Adrenal gland (tissue), 9 donors: ENCODE measurements at regions not wholly inside any gene's neighbourhood (a gene's known extent, or its start where the extent isn't known, plus 50 kb on each side); places are given as distances from the start of the nearest gene placed in this dataset.

Experiments
- DNase-seq, 7 donors: peaks; one replicate each; pipeline ENCODE4 v3.0.0-alpha.2; 2019 to 2020
- H3K27ac ChIP-seq, 5 donors: fragments of 200-600 bp; sonication (generic) in 4 of 5; 1 replicate in 3 of 5; 2 replicates in 2 of 5; pipeline versions ENCODE4 v1.5.1 to v1.8.0; 2016 to 2020; ENCODE audit warnings: mild to moderate bottlenecking in 1 of 5
- H3K27me3 ChIP-seq: fragments of 200-600 bp; 2 replicates; pipeline ENCODE4 v1.8.0; 2021
- H3K36me3 ChIP-seq, 2 donors: fragments of 200-600 bp; replicated peaks in 1 of 2; 1 replicate in 1 of 2; 2 replicates in 1 of 2; pipeline versions ENCODE4 v1.5.1 to v1.8.0; 2018 to 2022
- H3K4me1 ChIP-seq, 2 donors: fragments of 200-600 bp; replicated peaks in 1 of 2; 1 replicate in 1 of 2; 2 replicates in 1 of 2; pipeline versions ENCODE4 v1.5.1 to v1.8.0; 2018 to 2021
- H3K4me3 ChIP-seq, 4 donors: fragments of 200-600 bp; sonication (generic) in 3 of 4; one replicate each; pipeline ENCODE4 v1.5.1; 2016 to 2018
- H3K9me3 ChIP-seq, 3 donors: fragments of 200-600 bp; sonication (generic) in 1 of 3; replicated peaks in 1 of 3; 1 replicate in 2 of 3; 2 replicates in 1 of 3; pipeline versions ENCODE4 v1.5.1 to v1.8.0; 2016 to 2021
- CTCF ChIP-seq, 6 experiments: fragments of 450-650 bp in 4 of 6; fragments of 200-600 bp in 2 of 6; sonication (generic) in 1 of 6; IDR thresholded peaks; 1 replicate in 5 of 6; 2 replicates in 1 of 6; pipeline versions ENCODE4 v1.5.1 to v1.8.0; 2016 to 2021; ENCODE audit warnings: antibody characterized with exemption in 6 of 6, mild to moderate bottlenecking in 2 of 6, moderate library complexity in 1 of 6
- POLR2A ChIP-seq, 2 donors: fragments of 450-650 bp; IDR thresholded peaks; one replicate each; pipeline ENCODE4 v1.6.1; 2017; ENCODE audit warnings: antibody characterized with exemption in 2 of 2, mild to moderate bottlenecking in 2 of 2, moderate library complexity in 1 of 2
- WGBS, 4 donors: extraction: QIAGEN DNeasy Blood & Tissue Kit in 2 of 4; methylation state at CpG; one replicate each; pipeline versions ENCODE4 v1.1.5 to v1.1.7; 2013 to 2017; 5-methylcytosine and 5-hydroxymethylcytosine counted together
- intact Hi-C, 2 donors: fragments of 100-400 bp; cut with DNase I; formaldehyde crosslinking; loops; one replicate each; pipeline versions ENCODE4 v1.14.1 to v1.15.0; 2022 to 2023
- donor health status: healthy with polysubstance abuse.
- donor health status: Bipolar disorder and iron deficiency.
- donor health status: DM: yes; HTN: yes; CAD: no.
- donor health status: DM: no; HTN: no; CAD: no.
- donor health status: DM: no; HTN: no; CAD: no.

- no peak for DNase-seq
- 74 to 84% (median 77%) methylated on average over 4 of the region's 4 CpGs for WGBS, 4 donors
- TF ChIP-seq POLR2A (IDR thresholded peaks at IDR 0.05) (no peak), CTCF (IDR thresholded peaks at IDR 0.05) (no peak)
- Histone ChIP-seq H3K9me3 (no peaks in the 10 kb centered on the region), H3K27ac (no peak overlapping the region), H3K4me1 (peaks cover 0 to 10% of the 10 kb centered on the region in 2 donors), H3K4me3 (no peak overlapping the region), H3K27me3 (peaks cover 18% of the 10 kb centered on the region), H3K36me3 (no peaks in the 10 kb centered on the region)
- intact Hi-C loops = no loop called here
Observed at GRCh38 chr2:6777626-6778025, 88.1 kb downstream of the CMPK2 start.

GRCh38 chr2:6780765-6781274 is 84.9 kb downstream of the CMPK2 start:
- peak; percentile 29 to 87 (median 50) for DNase-seq
- no peaks in the 10 kb centered on the region for H3K9me3 ChIP-seq
- H3K36me3 ChIP-seq = no peaks in the 10 kb centered on the region
- whole genome bisulfite sequencing, 4 donors = 21 to 30% (median 26%) methylated on average over 5 to 8 of the region's 8 CpGs
- TF ChIP-seq CTCF (IDR thresholded peaks at IDR 0.05) (no peak), POLR2A (IDR thresholded peaks at IDR 0.05) (no peak)
- no peaks in the 10 kb centered on the region for H3K27me3 ChIP-seq
- no peak overlapping the region for H3K4me3 ChIP-seq
- intact Hi-C loops = no loop called here
- H3K4me1 ChIP-seq = peaks cover 0 to 3% of the 10 kb centered on the region in 2 donors
- H3K27ac ChIP-seq = no peak overlapping the region

- H3K36me3 ChIP-seq = no peaks in the 10 kb centered on the region
- TF ChIP-seq POLR2A (IDR thresholded peaks at IDR 0.05) (no peak), CTCF (IDR thresholded peaks at IDR 0.05) (no peak)
- no peaks in the 10 kb centered on the region for H3K27me3 ChIP-seq
- intact Hi-C loops = no loop called here
- 80 to 84% (median 83%) methylated on average over 15 to 16 of the region's 16 CpGs for WGBS, 4 donors
- H3K27ac ChIP-seq = no peak overlapping the region
- no peak for DNase-seq
- peaks cover 0 to 3% of the 10 kb centered on the region in 2 donors for H3K4me1 ChIP-seq
- H3K9me3 ChIP-seq = no peaks in the 10 kb centered on the region
- H3K4me3 ChIP-seq = no peak overlapping the region
Observed at GRCh38 chr2:6782517-6783237, 83.0 kb downstream of the CMPK2 start.

GRCh38 chr2:6783238-6783614 is 82.5 kb downstream of the CMPK2 start:
- 44 to 63% (median 59%) methylated on average over 6 of the region's 6 CpGs for WGBS, 4 donors
- H3K36me3 ChIP-seq = no peaks in the 10 kb centered on the region
- intact Hi-C loops = no loop called here
- no peak for DNase-seq
- no peaks in the 10 kb centered on the region for H3K9me3 ChIP-seq
- peaks cover 0 to 3% of the 10 kb centered on the region in 2 donors for H3K4me1 ChIP-seq
- H3K4me3 ChIP-seq = no peak overlapping the region
- H3K27me3 ChIP-seq = no peaks in the 10 kb centered on the region
- H3K27ac ChIP-seq = no peak overlapping the region
- TF ChIP-seq POLR2A (IDR thresholded peaks at IDR 0.05) (no peak), CTCF (IDR thresholded peaks at IDR 0.05) (no peak)
